ENCODE measurements at regions not wholly inside any gene's neighbourhood (a gene's known extent, or its start where the extent isn't known, plus 50 kb on each side); places are given as distances from the start of the nearest gene placed in this dataset.

GRCh38 chrX:10755439-10756334, 135.3 kb upstream of the MID1 start:
- TF ChIP-seq, protein P1, sequence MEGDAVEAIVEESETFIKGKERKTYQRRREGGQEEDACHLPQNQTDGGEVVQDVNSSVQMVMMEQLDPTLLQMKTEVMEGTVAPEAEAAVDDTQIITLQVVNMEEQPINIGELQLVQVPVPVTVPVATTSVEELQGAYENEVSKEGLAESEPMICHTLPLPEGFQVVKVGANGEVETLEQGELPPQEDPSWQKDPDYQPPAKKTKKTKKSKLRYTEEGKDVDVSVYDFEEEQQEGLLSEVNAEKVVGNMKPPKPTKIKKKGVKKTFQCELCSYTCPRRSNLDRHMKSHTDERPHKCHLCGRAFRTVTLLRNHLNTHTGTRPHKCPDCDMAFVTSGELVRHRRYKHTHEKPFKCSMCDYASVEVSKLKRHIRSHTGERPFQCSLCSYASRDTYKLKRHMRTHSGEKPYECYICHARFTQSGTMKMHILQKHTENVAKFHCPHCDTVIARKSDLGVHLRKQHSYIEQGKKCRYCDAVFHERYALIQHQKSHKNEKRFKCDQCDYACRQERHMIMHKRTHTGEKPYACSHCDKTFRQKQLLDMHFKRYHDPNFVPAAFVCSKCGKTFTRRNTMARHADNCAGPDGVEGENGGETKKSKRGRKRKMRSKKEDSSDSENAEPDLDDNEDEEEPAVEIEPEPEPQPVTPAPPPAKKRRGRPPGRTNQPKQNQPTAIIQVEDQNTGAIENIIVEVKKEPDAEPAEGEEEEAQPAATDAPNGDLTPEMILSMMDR (IDR thresholded peaks at IDR 0.05; ENCODE audit: extremely low read depth in 1 of 2, insufficient read depth in 1 of 2, low read depth in 1 of 2, low read length in 2 of 2): no peak
- TF ChIP-seq, protein P2, sequence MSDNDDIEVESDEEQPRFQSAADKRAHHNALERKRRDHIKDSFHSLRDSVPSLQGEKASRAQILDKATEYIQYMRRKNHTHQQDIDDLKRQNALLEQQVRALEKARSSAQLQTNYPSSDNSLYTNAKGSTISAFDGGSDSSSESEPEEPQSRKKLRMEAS (IDR thresholded peaks at IDR 0.05; ENCODE audit: insufficient read depth, insufficient read length): no peak
- TF ChIP-seq POLR2AphosphoS5 (IDR thresholded peaks at IDR 0.05; ENCODE audit: insufficient read depth, low read depth, low read length): no peak
- TF ChIP-seq POLR2A (IDR thresholded peaks at IDR 0.05; ENCODE audit: low read depth, low read length): no peak
- no peak for TF ChIP-seq EZH2 (IDR thresholded peaks at IDR 0.05; ENCODE audit: borderline replicate concordance, low read depth, low read length, severe bottlenecking)
- no peak for TF ChIP-seq MYC (IDR thresholded peaks at IDR 0.05; ENCODE audit: low read depth, low read length)
- no peak for TF ChIP-seq GATA2 (IDR thresholded peaks at IDR 0.05; ENCODE audit: insufficient read depth, insufficient read length, low read depth, low read length)

Data from endothelial cell of umbilical vein (primary cell).